K562 (cell line): ENCODE measurements at regions not wholly inside any gene's neighbourhood (a gene's known extent, or its start where the extent isn't known, plus 50 kb on each side); places are given as distances from the start of the nearest gene placed in this dataset.

Experiments
- ATAC-seq: fragments of 200-7000 bp; cut with Tn5 transposase; 3 replicates; pipeline ENCODE4 v1.9.1; 2020; ENCODE audit warnings: moderate library complexity
- BruUV-seq: library from RNA; stranded (reverse); fragments of 400-500 nt; replicated peaks from 2 replicates; lab custom pipeline; 2021; lab: Mats Ljungman, UMichigan
- CTCF ChIA-PET: fragments of 300-600 bp; formaldehyde crosslinking; extraction: SDS; loops from one replicate; lab custom pipeline; 2021; ENCODE audit warnings: low intra/inter-chr PET ratio; lab: Yijun Ruan, JAX
- POLR2A ChIA-PET: fragments of 300-600, 350-650 bp; sonication (Branson Sonifier 250); formaldehyde crosslinking; extraction: SDS; loops from one replicate; lab custom pipeline; 2021; ENCODE audit warnings: antibody characterized with exemption, inconsistent platforms; lab: Yijun Ruan, JAX
- DNase-seq, 4 experiments: peaks; one replicate each; pipeline versions ENCODE4 v3.0.0 to v3.0.0-alpha.2; 2011 to 2018; ENCODE audit warnings: low spot score in 3 of 4, mixed read lengths in 3 of 4; ENCODE audit errors: extremely low read depth in 1 of 4
- FAIRE-seq: peaks from 2 replicates; lab custom pipeline; 2011; peaks lifted over from hg19 to GRCh38; lab: Jason Lieb, UNC
- H2AFZ ChIP-seq: 2 replicates; pipeline ENCODE4 v1.6.0; 2011; ENCODE audit warnings: low read depth, low read length, control low read depth, inconsistent platforms
- H3K27ac ChIP-seq: fragments of 200-600 bp; 3 replicates; pipeline ENCODE4 v1.8.0; 2011; ENCODE audit warnings: low read depth, mild to moderate bottlenecking, control low read depth, inconsistent platforms, low read length, moderate library complexity, mixed read lengths; ENCODE audit errors: extremely low read depth
- H3K27me3 ChIP-seq, 2 experiments: fragments of 300-600 bp in 1 of 2; 2 replicates in 1 of 2; 3 replicates in 1 of 2; pipeline versions ENCODE4 v1.6.0 to v1.8.0; 2011; ENCODE audit warnings: inconsistent platforms in 2 of 2, low read length in 2 of 2, mild to moderate bottlenecking in 1 of 2, mixed read lengths in 1 of 2, moderate library complexity in 1 of 2; ENCODE audit not compliant: control insufficient read depth in 2 of 2, insufficient read depth in 2 of 2
- H3K36me3 ChIP-seq: fragments of 300-600 bp; 3 replicates; pipeline ENCODE4 v1.8.0; 2011; ENCODE audit warnings: mild to moderate bottlenecking, low read length, inconsistent platforms; ENCODE audit not compliant: control insufficient read depth, insufficient read depth
- H3K4me1 ChIP-seq, 2 experiments: fragments of 200-600 bp in 1 of 2; replicated peaks in 1 of 2; 2 replicates in 1 of 2; 3 replicates in 1 of 2; pipeline versions ENCODE4 v1.5.1 to v1.8.0; 2011; ENCODE audit warnings: inconsistent platforms in 2 of 2, low read length in 2 of 2, mild to moderate bottlenecking in 1 of 2, mixed read lengths in 1 of 2, moderate library complexity in 1 of 2; ENCODE audit not compliant: control insufficient read depth in 2 of 2, insufficient read depth in 2 of 2
- H3K4me2 ChIP-seq: 2 replicates; pipeline ENCODE4 v1.6.1; 2011; ENCODE audit warnings: low read length, control low read depth, inconsistent platforms, mixed read lengths; ENCODE audit not compliant: insufficient read depth
- H3K4me3 ChIP-seq: fragments of 200-600 bp; sonication (generic), shearing (Covaris generic); 2 replicates; pipeline ENCODE4 v1.5.1; 2016; ENCODE audit warnings: control low read depth, inconsistent platforms
- H3K79me2 ChIP-seq: fragments of 200-600 bp; 3 replicates; pipeline ENCODE4 v1.8.0; 2011; ENCODE audit warnings: low read length, inconsistent platforms; ENCODE audit not compliant: control insufficient read depth, insufficient read depth
- H3K9ac ChIP-seq, 2 experiments: 2 replicates each; pipeline versions ENCODE4 v1.6.0 to v1.6.1; 2011; ENCODE audit warnings: low read depth in 2 of 2, low read length in 2 of 2, control low read depth in 1 of 2, inconsistent platforms in 1 of 2, mild to moderate bottlenecking in 1 of 2, mixed read lengths in 1 of 2; ENCODE audit not compliant: insufficient read depth in 1 of 2
- H3K9me1 ChIP-seq: one replicate; pipeline ENCODE4 v1.6.0; 2011; ENCODE audit warnings: inconsistent platforms, mild to moderate bottlenecking, low read length, moderate library complexity; ENCODE audit not compliant: control insufficient read depth, insufficient read depth
- H3K9me3 ChIP-seq: replicated peaks from 2 replicates; pipeline ENCODE4 v1.5.1; 2011; ENCODE audit warnings: low read depth, low read length, inconsistent platforms; ENCODE audit not compliant: control insufficient read depth, insufficient read depth
- H4K20me1 ChIP-seq: replicated peaks from 2 replicates; pipeline ENCODE4 v1.6.1; 2011; ENCODE audit warnings: low read length, inconsistent platforms, mixed read lengths; ENCODE audit not compliant: control insufficient read depth, insufficient read depth
- CBFA2T3 ChIP-seq: fragments of 450-650 bp; IDR thresholded peaks from 2 replicates; pipeline ENCODE4 v1.6.1; 2017
- CBX8 ChIP-seq: fragments of 200-600 bp; sonication (generic); IDR thresholded peaks from 2 replicates; pipeline ENCODE4 v1.6.1; 2012; ENCODE audit warnings: borderline replicate concordance, mixed run types, low read depth, mild to moderate bottlenecking, moderate library complexity, mixed read lengths, low read length, control low read depth, inconsistent platforms; ENCODE audit not compliant: poor library complexity, severe bottlenecking; ENCODE audit errors: extremely low read depth
- DPF2 ChIP-seq: fragments of 450-650 bp; IDR thresholded peaks from 2 replicates; pipeline ENCODE4 v1.6.1; 2016
- FOS ChIP-seq: IDR thresholded peaks from 3 replicates; pipeline ENCODE4 v1.6.1; 2011; ENCODE audit not compliant: insufficient read length; ENCODE audit errors: extremely low read depth
- FOSL1 ChIP-seq: fragments of 200-800 bp; sonication (Bioruptor generic); conservative IDR thresholded peaks from 2 replicates; pipeline ENCODE4 v1.6.1; 2016; ENCODE audit warnings: missing genetic modification characterization, missing compliant biosample characterization
- JUND ChIP-seq, 2 experiments: IDR thresholded peaks; 2 replicates in 1 of 2; 3 replicates in 1 of 2; pipeline ENCODE4 v1.6.1; 2011; ENCODE audit warnings: borderline replicate concordance in 2 of 2, low read depth in 2 of 2, low read length in 2 of 2, improper control_type of control experiment in 1 of 2, missing biosample characterization in 1 of 2, missing genetic modification characterization in 1 of 2, missing genetic modification reagents in 1 of 2
- NFE2 ChIP-seq: IDR thresholded peaks from 2 replicates; pipeline ENCODE4 v1.6.1; 2014; ENCODE audit warnings: antibody characterized with exemption, low read depth
- SMARCA4 ChIP-seq: fragments of 450-650 bp; IDR thresholded peaks from 2 replicates; pipeline ENCODE4 v1.6.1; 2016
- TAL1 ChIP-seq: fragments of 450-650 bp; IDR thresholded peaks from 2 replicates; pipeline ENCODE4 v1.6.1; 2016; ENCODE audit warnings: mild to moderate bottlenecking
- TCF3 ChIP-seq: sonication (generic); formaldehyde crosslinking; IDR thresholded peaks from 2 replicates; pipeline ENCODE4 v1.4.0; 2020; ENCODE audit warnings: mild to moderate bottlenecking, missing genetic modification reagents
- ZNF175 ChIP-seq: fragments of 200-800 bp; sonication (Bioruptor generic); IDR thresholded peaks from 2 replicates; pipeline ENCODE4 v1.6.1; 2016; ENCODE audit warnings: low read depth, mild to moderate bottlenecking, missing genetic modification characterization, missing compliant biosample characterization
- ZNF23 ChIP-seq: fragments of 250-450 bp; sonication (Bioruptor Pico); IDR thresholded peaks from 2 replicates; pipeline ENCODE4 v1.4.0; 2020; ENCODE audit warnings: mild to moderate bottlenecking
- WGBS: fragments of 100-300 bp; shearing (Covaris generic); methylation state at CpG from one replicate; pipeline ENCODE4 v1.1.6; 2016; ENCODE audit warnings: low coverage, mixed read lengths; ENCODE audit not compliant: insufficient coverage; ENCODE audit errors: missing lambda C conversion rate; 5-methylcytosine and 5-hydroxymethylcytosine counted together
- in situ Hi-C: fragments of 300-500 bp; cut with MboI; formaldehyde crosslinking; loops from 4 replicates; pipeline ENCODE4 v1.15.0; 2018; ENCODE audit warnings: inconsistent platforms, mixed read lengths
- intact Hi-C: fragments of 100-400 bp; cut with micrococcal nuclease; formaldehyde crosslinking; loops from 2 replicates; pipeline ENCODE4 v1.14.2; 2022
- TF ChIP-seq, protein P1 (sequence below): sonication (generic); formaldehyde crosslinking; IDR thresholded peaks from 2 replicates; pipeline ENCODE4 v1.8.0; 2022; ENCODE audit warnings: missing genetic modification reagents, mild to moderate bottlenecking, borderline replicate concordance
- TF ChIP-seq, protein P2 (sequence below), 2 experiments: fragments of 450-650 bp in 1 of 2; sonication (generic) in 1 of 2; formaldehyde crosslinking in 1 of 2; IDR thresholded peaks in 1 of 2; conservative IDR thresholded peaks in 1 of 2; 2 replicates each; pipeline versions ENCODE4 v1.6.1 to v1.8.1; 2016 to 2023; ENCODE audit warnings: mild to moderate bottlenecking in 2 of 2, moderate library complexity in 2 of 2, inconsistent platforms in 1 of 2, missing genetic modification reagents in 1 of 2
- TF ChIP-seq, protein P3 (sequence below): fragments of 250-450 bp; sonication (Bioruptor Pico); IDR thresholded peaks from 2 replicates; pipeline ENCODE4 v1.5.0; 2021; ENCODE audit warnings: mild to moderate bottlenecking, borderline replicate concordance

DNA sequence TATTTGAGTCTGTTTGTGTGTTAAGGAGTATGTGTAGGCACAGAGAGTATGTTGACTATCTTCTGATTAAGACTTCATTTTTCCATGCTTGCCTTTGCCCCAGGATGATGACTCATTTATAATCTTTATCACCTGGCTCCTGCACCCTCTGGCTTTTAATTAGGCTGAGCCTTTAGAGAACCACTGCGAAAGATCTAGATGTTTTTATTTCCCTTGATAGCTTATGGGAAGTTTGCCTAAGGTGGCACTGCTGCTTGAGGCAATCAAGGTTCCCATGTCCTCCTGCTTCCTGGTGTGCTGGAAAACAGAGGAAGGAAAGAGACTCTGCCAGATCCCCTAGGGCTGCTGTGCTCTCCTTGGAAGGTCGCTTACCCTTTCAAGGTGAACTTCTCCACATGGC is 114.6 kb downstream of the ARL4A start:
- Histone ChIP-seq H3K9ac (no peak overlapping the region), H3K79me2 (no peaks in the 10 kb centered on the region), H3K27me3 (no peaks in the 10 kb centered on the region), H3K4me3 (no peak overlapping the region), H3K4me1 (peaks cover 0 to 33% of the 10 kb centered on the region in 2 experiments; a peak in 4 of 5 replicates), H2AFZ (peak overlapping the region; percentile 64; the same call in 1 of the 2 replicates), H3K27ac (no peak overlapping the region), H3K9me1 (no peaks in the 10 kb centered on the region), H4K20me1 (no peaks in the 10 kb centered on the region), H3K9me3 (no peaks in the 10 kb centered on the region), H3K4me2 (no peak overlapping the region), H3K36me3 (no peaks in the 10 kb centered on the region; the same call in 2 of the 3 replicates)
- ChIA-PET POLR2A (interaction anchor here (0.7 kb wide), 1 partner anchor 36 kb away, joined by 4 read pairs; no protein-coding TSS in a partner anchor), CTCF (no interaction called here)
- intact Hi-C loops, result no loop called here
- DNase-seq (peak in 1 of 4 experiments; percentile 31), FAIRE-seq (no peak), ATAC-seq (peak; percentile 43)
- WGBS, result 29% methylated on average over 2 of the region's 2 CpGs
- no TSS peak for BruUV-seq
- in situ Hi-C loops, result no loop called here
- TF ChIP-seq DPF2, result peak; percentile 67
- no peak for TF ChIP-seq CBX8
- peak; percentile 32; the same call in 1 of the 2 replicates for TF ChIP-seq CBFA2T3
- TF ChIP-seq FOS, result peak; percentile 25
- 0 out of 2 replicates have a peak, but pooled peaks have one; percentile 15 for TF ChIP-seq TAL1
- TF ChIP-seq TCF3 (CRISPR knock-in tag), result 0 out of 2 replicates have a peak, but pooled peaks have one; percentile 22
- peak; percentile 76 for TF ChIP-seq FOSL1 (tag)
- TF ChIP-seq ZNF175 (CRISPR knock-in tag), result no peak
- TF ChIP-seq JUND (IDR thresholded peaks at IDR 0.05; ENCODE audit: borderline replicate concordance, low read depth, low read length), result peak; percentile 88
- TF ChIP-seq JUND (tag; IDR thresholded peaks at IDR 0.05; ENCODE audit: borderline replicate concordance, low read depth, low read length), result peak; percentile 86; the same call in 2 of the 3 replicates
- TF ChIP-seq SMARCA4, result peak; percentile 72
- TF ChIP-seq, protein P1, sequence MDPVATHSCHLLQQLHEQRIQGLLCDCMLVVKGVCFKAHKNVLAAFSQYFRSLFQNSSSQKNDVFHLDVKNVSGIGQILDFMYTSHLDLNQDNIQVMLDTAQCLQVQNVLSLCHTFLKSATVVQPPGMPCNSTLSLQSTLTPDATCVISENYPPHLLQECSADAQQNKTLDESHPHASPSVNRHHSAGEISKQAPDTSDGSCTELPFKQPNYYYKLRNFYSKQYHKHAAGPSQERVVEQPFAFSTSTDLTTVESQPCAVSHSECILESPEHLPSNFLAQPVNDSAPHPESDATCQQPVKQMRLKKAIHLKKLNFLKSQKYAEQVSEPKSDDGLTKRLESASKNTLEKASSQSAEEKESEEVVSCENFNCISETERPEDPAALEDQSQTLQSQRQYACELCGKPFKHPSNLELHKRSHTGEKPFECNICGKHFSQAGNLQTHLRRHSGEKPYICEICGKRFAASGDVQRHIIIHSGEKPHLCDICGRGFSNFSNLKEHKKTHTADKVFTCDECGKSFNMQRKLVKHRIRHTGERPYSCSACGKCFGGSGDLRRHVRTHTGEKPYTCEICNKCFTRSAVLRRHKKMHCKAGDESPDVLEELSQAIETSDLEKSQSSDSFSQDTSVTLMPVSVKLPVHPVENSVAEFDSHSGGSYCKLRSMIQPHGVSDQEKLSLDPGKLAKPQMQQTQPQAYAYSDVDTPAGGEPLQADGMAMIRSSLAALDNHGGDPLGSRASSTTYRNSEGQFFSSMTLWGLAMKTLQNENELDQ (CRISPR knock-in tag), result no peak
- peak; percentile 22; the same call in 1 of the 2 replicates for TF ChIP-seq NFE2
- no peak for TF ChIP-seq ZNF23 (CRISPR knock-in tag)
- TF ChIP-seq, protein P2, sequence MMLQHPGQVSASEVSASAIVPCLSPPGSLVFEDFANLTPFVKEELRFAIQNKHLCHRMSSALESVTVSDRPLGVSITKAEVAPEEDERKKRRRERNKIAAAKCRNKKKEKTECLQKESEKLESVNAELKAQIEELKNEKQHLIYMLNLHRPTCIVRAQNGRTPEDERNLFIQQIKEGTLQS (IDR thresholded peaks at IDR 0.05), result peak; percentile 85
- TF ChIP-seq, protein P2 (CRISPR knock-in tag; conservative IDR thresholded peaks at IDR 0.05), result no peak
- TF ChIP-seq, protein P3, sequence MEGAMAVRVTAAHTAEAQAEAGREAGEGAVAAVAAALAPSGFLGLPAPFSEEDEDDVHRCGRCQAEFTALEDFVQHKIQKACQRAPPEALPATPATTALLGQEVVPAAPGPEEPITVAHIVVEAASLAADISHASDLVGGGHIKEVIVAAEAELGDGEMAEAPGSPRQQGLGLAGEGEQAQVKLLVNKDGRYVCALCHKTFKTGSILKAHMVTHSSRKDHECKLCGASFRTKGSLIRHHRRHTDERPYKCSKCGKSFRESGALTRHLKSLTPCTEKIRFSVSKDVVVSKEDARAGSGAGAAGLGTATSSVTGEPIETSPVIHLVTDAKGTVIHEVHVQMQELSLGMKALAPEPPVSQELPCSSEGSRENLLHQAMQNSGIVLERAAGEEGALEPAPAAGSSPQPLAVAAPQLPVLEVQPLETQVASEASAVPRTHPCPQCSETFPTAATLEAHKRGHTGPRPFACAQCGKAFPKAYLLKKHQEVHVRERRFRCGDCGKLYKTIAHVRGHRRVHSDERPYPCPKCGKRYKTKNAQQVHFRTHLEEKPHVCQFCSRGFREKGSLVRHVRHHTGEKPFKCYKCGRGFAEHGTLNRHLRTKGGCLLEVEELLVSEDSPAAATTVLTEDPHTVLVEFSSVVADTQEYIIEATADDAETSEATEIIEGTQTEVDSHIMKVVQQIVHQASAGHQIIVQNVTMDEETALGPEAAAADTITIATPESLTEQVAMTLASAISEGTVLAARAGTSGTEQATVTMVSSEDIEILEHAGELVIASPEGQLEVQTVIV, result no peak
